SW480 (cell line): ENCODE measurements at regions not wholly inside any gene's neighbourhood (a gene's known extent, or its start where the extent isn't known, plus 50 kb on each side); places are given as distances from the start of the nearest gene placed in this dataset.

Experiments
- DNase-seq: peaks from one replicate; pipeline ENCODE4 v3.0.0-alpha.2; 2016; ENCODE audit warnings: low spot score

- DNase-seq, result no peak
Observed at GRCh38 chr3:40701016-40701588, 176.3 kb downstream of the ZNF621 start.

- no peak for DNase-seq
Observed at GRCh38 chr3:40704224-40704623, 179.5 kb downstream of the ZNF621 start.

GRCh38 chr3:40705663-40706062 is 180.9 kb downstream of the ZNF621 start:
- no peak for DNase-seq

- no peak for DNase-seq
Observed at GRCh38 chr3:40713306-40713705, 188.5 kb downstream of the ZNF621 start.

GRCh38 chr3:40713795-40714194 is 189.0 kb downstream of the ZNF621 start:
- DNase-seq, result no peak

GRCh38 chr3:40714771-40715345 is 190.1 kb downstream of the ZNF621 start:
- no peak for DNase-seq

GRCh38 chr3:40715551-40715950 is 190.8 kb downstream of the ZNF621 start:
- DNase-seq, result no peak

GRCh38 chr3:40717471-40717870 is 192.7 kb downstream of the ZNF621 start:
- DNase-seq, result no peak

- no peak for DNase-seq
Observed at GRCh38 chr3:40718209-40718608, 193.4 kb downstream of the ZNF621 start.

GRCh38 chr3:40718681-40719080 is 193.9 kb downstream of the ZNF621 start:
- no peak for DNase-seq

- peak; percentile 46 for DNase-seq
Observed at GRCh38 chr3:40719660-40720287, 195.0 kb downstream of the ZNF621 start.

GRCh38 chr3:40720341-40720740 is 195.6 kb downstream of the ZNF621 start:
- no peak for DNase-seq

- DNase-seq, result no peak
Observed at GRCh38 chr3:40720863-40721262, 196.1 kb downstream of the ZNF621 start.

GRCh38 chr3:40723083-40723660 is 198.4 kb downstream of the ZNF621 start:
- no peak for DNase-seq

GRCh38 chr3:40725031-40725430 is 200.3 kb downstream of the ZNF621 start:
- DNase-seq, result no peak

- no peak for DNase-seq
Observed at GRCh38 chr3:40731445-40731844, 206.7 kb downstream of the ZNF621 start.

- no peak for DNase-seq
Observed at GRCh38 chr3:40736943-40737342, 212.2 kb downstream of the ZNF621 start.

GRCh38 chr3:40737343-40737742 is 212.6 kb downstream of the ZNF621 start:
- no peak for DNase-seq

GRCh38 chr3:40739971-40740370 is 215.2 kb downstream of the ZNF621 start:
- DNase-seq, result no peak

- DNase-seq, result no peak
Observed at GRCh38 chr3:40741729-40742128, 217.0 kb downstream of the ZNF621 start.

GRCh38 chr3:40745381-40746106 is 220.8 kb downstream of the ZNF621 start:
- no peak for DNase-seq

- no peak for DNase-seq
Observed at GRCh38 chr3:40751666-40752065, 226.9 kb downstream of the ZNF621 start.

- no peak for DNase-seq
Observed at GRCh38 chr3:40752492-40752891, 227.7 kb downstream of the ZNF621 start.
